H1 (cell line): ENCODE measurements at regions not wholly inside any gene's neighbourhood (a gene's known extent, or its start where the extent isn't known, plus 50 kb on each side); places are given as distances from the start of the nearest gene placed in this dataset.

Experiments used
- CTCF ChIA-PET: fragments of 300-600 bp; sonication (Branson Sonifier 250); formaldehyde crosslinking; loops from one replicate; lab custom pipeline; 2021; ENCODE audit not compliant: partially characterized antibody; lab: Charles Lee
- POLR2A ChIA-PET: fragments of 300-600 bp; sonication (Branson Sonifier 250); formaldehyde crosslinking; loops from one replicate; lab custom pipeline; 2021; ENCODE audit warnings: inconsistent platforms; ENCODE audit not compliant: partially characterized antibody; lab: Charles Lee
- DNase-seq, 2 experiments: peaks; one replicate each; pipeline versions ENCODE4 v3.0.0 to v3.0.0-alpha.2; 2010 to 2022; ENCODE audit warnings: low spot score in 2 of 2, low read depth in 1 of 2, mixed read lengths in 1 of 2
- FAIRE-seq: peaks from 2 replicates; lab custom pipeline; 2011; peaks lifted over from hg19 to GRCh38; lab: Jason Lieb, UNC
- H2AFZ ChIP-seq: 2 replicates; pipeline ENCODE4 v1.8.1; 2012; ENCODE audit warnings: low read length, inconsistent platforms
- H2AK5ac ChIP-seq: 2 replicates; pipeline ENCODE4 v1.6.1; 2013; ENCODE audit warnings: low read depth, low read length
- H2BK120ac ChIP-seq: replicated peaks from 2 replicates; pipeline ENCODE3; 2013; ENCODE audit warnings: low read depth, low read length, inconsistent platforms
- H2BK12ac ChIP-seq: 2 replicates; pipeline ENCODE4 v1.6.1; 2013; ENCODE audit warnings: low read depth, low read length
- H2BK15ac ChIP-seq: 2 replicates; pipeline ENCODE4 v1.6.1; 2013; ENCODE audit warnings: low read length
- H2BK20ac ChIP-seq: 2 replicates; pipeline ENCODE4 v1.6.1; 2013; ENCODE audit warnings: low read length
- H2BK5ac ChIP-seq: 2 replicates; pipeline ENCODE4 v1.6.1; 2013; ENCODE audit warnings: low read depth, low read length
- H3K14ac ChIP-seq: 2 replicates; pipeline ENCODE4 v1.6.1; 2013; ENCODE audit warnings: inconsistent platforms; ENCODE audit not compliant: insufficient read length
- H3K18ac ChIP-seq: 2 replicates; pipeline ENCODE4 v1.6.1; 2013; ENCODE audit warnings: low read length; ENCODE audit errors: extremely low read depth
- H3K23ac ChIP-seq: 2 replicates; pipeline ENCODE4 v1.6.1; 2013; ENCODE audit warnings: inconsistent platforms; ENCODE audit not compliant: insufficient read length
- H3K23me2 ChIP-seq: 2 replicates; pipeline ENCODE4 v1.6.1; 2013; ENCODE audit warnings: low read depth, low read length
- H3K27ac ChIP-seq: 2 replicates; pipeline ENCODE4 v1.6.1; 2011; ENCODE audit warnings: low read depth, low read length, inconsistent platforms
- H3K27me3 ChIP-seq, 4 experiments: replicated peaks in 1 of 4; 1 replicate in 1 of 4; 2 replicates in 3 of 4; pipeline versions ENCODE4 v1.6.1 to v1.8.1; 2011 to 2013; ENCODE audit warnings: low read length in 3 of 4, mild to moderate bottlenecking in 3 of 4, inconsistent platforms in 2 of 4, mixed read lengths in 2 of 4, moderate library complexity in 1 of 4; ENCODE audit not compliant: control insufficient read depth in 3 of 4, insufficient read depth in 3 of 4; ENCODE audit errors: extremely low read depth in 1 of 4
- H3K36me3 ChIP-seq, 4 experiments: 2 replicates each; pipeline versions ENCODE4 v1.6.1 to v1.8.1; 2011 to 2013; ENCODE audit warnings: mild to moderate bottlenecking in 4 of 4, low read length in 3 of 4, moderate library complexity in 2 of 4, control low read depth in 1 of 4, inconsistent platforms in 1 of 4; ENCODE audit not compliant: insufficient read depth in 4 of 4, control insufficient read depth in 2 of 4
- H3K4ac ChIP-seq: replicated peaks from 2 replicates; pipeline ENCODE3; 2013; ENCODE audit warnings: low read length, low read depth, mixed read lengths, inconsistent platforms; ENCODE audit not compliant: insufficient read length
- H3K4me1 ChIP-seq, 4 experiments: replicated peaks in 1 of 4; 1 replicate in 1 of 4; 2 replicates in 3 of 4; pipeline versions ENCODE4 v1.6.1 to v1.8.1; 2011 to 2013; ENCODE audit warnings: low read length in 3 of 4, inconsistent platforms in 2 of 4, mixed read lengths in 1 of 4; ENCODE audit not compliant: insufficient read depth in 4 of 4, control insufficient read depth in 3 of 4
- H3K4me2 ChIP-seq, 2 experiments: 2 replicates each; pipeline versions ENCODE4 v1.6.1 to v1.8.1; 2011 to 2013; ENCODE audit warnings: low read depth in 2 of 2, low read length in 2 of 2, control low read depth in 1 of 2, inconsistent platforms in 1 of 2, mild to moderate bottlenecking in 1 of 2; ENCODE audit not compliant: insufficient read depth in 1 of 2
- H3K4me3 ChIP-seq, 4 experiments: fragments of 200-600, 300-600 bp in 1 of 4; sonication (generic), shearing (Covaris generic), sonication (Bioruptor Twin) in 1 of 4; 2 replicates each; pipeline versions ENCODE4 v1.5.1 to v1.8.1; 2011 to 2016; ENCODE audit warnings: low read length in 4 of 4, low read depth in 3 of 4, control low read depth in 2 of 4, inconsistent platforms in 2 of 4, mild to moderate bottlenecking in 2 of 4, mixed read lengths in 1 of 4, moderate library complexity in 1 of 4; ENCODE audit not compliant: insufficient read depth in 2 of 4; ENCODE audit errors: extremely low read depth in 1 of 4
- H3K56ac ChIP-seq: replicated peaks from 2 replicates; pipeline ENCODE3; 2013; ENCODE audit warnings: low read depth, mild to moderate bottlenecking, mixed read lengths, low read length, inconsistent platforms; ENCODE audit not compliant: insufficient read length
- H3K79me1 ChIP-seq: 2 replicates; pipeline ENCODE4 v1.6.1; 2013; ENCODE audit warnings: low read depth, low read length, control low read depth
- H3K79me2 ChIP-seq, 2 experiments: 2 replicates each; pipeline versions ENCODE4 v1.6.1 to v1.8.1; 2012 to 2013; ENCODE audit warnings: low read length in 2 of 2, mild to moderate bottlenecking in 2 of 2, inconsistent platforms in 1 of 2; ENCODE audit not compliant: insufficient read depth in 2 of 2, control insufficient read depth in 1 of 2
- H3K9ac ChIP-seq, 4 experiments: replicated peaks in 1 of 4; 1 replicate in 1 of 4; 2 replicates in 3 of 4; pipeline versions ENCODE4 v1.6.1 to v1.8.1; 2011 to 2013; ENCODE audit warnings: low read depth in 3 of 4, low read length in 3 of 4, control low read depth in 2 of 4, mild to moderate bottlenecking in 2 of 4, moderate library complexity in 2 of 4, inconsistent platforms in 1 of 4; ENCODE audit errors: extremely low read depth in 1 of 4
- H3K9me3 ChIP-seq, 2 experiments: 2 replicates each; pipeline versions ENCODE4 v1.6.1 to v1.8.1; 2012 to 2013; ENCODE audit warnings: mild to moderate bottlenecking in 2 of 2, moderate library complexity in 2 of 2, control low read depth in 1 of 2, inconsistent platforms in 1 of 2, low read depth in 1 of 2, low read length in 1 of 2, mixed read lengths in 1 of 2; ENCODE audit not compliant: insufficient read depth in 2 of 2
- H4K20me1 ChIP-seq, 2 experiments: replicated peaks in 1 of 2; 2 replicates each; pipeline versions ENCODE3 to v1.8.1; 2011 to 2013; ENCODE audit warnings: inconsistent platforms in 2 of 2, low read length in 2 of 2, mild to moderate bottlenecking in 1 of 2; ENCODE audit not compliant: insufficient read depth in 2 of 2, control insufficient read depth in 1 of 2
- H4K5ac ChIP-seq: 2 replicates; pipeline ENCODE4 v1.6.1; 2013; ENCODE audit warnings: low read length, low read depth, mixed read lengths, inconsistent platforms; ENCODE audit not compliant: insufficient read length
- H4K8ac ChIP-seq: 2 replicates; pipeline ENCODE4 v1.8.0; 2013; ENCODE audit warnings: mild to moderate bottlenecking, moderate library complexity, low read length, inconsistent platforms; ENCODE audit not compliant: insufficient read depth; ENCODE audit errors: extremely low read depth
- H4K91ac ChIP-seq: replicated peaks from 2 replicates; pipeline ENCODE3; 2013; ENCODE audit warnings: low read length, mixed read lengths, inconsistent platforms; ENCODE audit not compliant: insufficient read length
- ATF3 ChIP-seq: IDR thresholded peaks from 2 replicates; pipeline ENCODE4 v1.6.1; 2011; ENCODE audit warnings: low read depth, mild to moderate bottlenecking, low read length; ENCODE audit not compliant: insufficient read depth
- BACH1 ChIP-seq: IDR thresholded peaks from 2 replicates; pipeline ENCODE4 v1.6.1; 2012; ENCODE audit warnings: low read length, improper control_type of control experiment
- BCL11A ChIP-seq, 2 experiments: IDR thresholded peaks; one replicate each; pipeline ENCODE4 v1.6.1; 2011; ENCODE audit warnings: low read depth in 2 of 2, low read length in 2 of 2, mild to moderate bottlenecking in 2 of 2
- CBX8 ChIP-seq: fragments of 300-800, 300-1000 bp; sonication (generic); IDR thresholded peaks from 2 replicates; pipeline ENCODE4 v1.7.1; 2016; ENCODE audit warnings: low read depth, low read length, borderline replicate concordance
- CTBP2 ChIP-seq: IDR thresholded peaks from 2 replicates; pipeline ENCODE4 v1.7.0; 2011; ENCODE audit warnings: borderline replicate concordance, mild to moderate bottlenecking, moderate library complexity, mixed read lengths, low read length; ENCODE audit not compliant: insufficient read depth, insufficient read length
- CTCF ChIP-seq, 3 experiments: IDR thresholded peaks; 1 replicate in 2 of 3; 2 replicates in 1 of 3; pipeline versions ENCODE4 v1.5.1 to v1.6.1; 2011; ENCODE audit warnings: low read length in 3 of 3, mild to moderate bottlenecking in 3 of 3, inconsistent platforms in 2 of 3, low read depth in 1 of 3, moderate library complexity in 1 of 3; ENCODE audit not compliant: insufficient read depth in 1 of 3; ENCODE audit errors: control extremely low read depth in 1 of 3
- EGR1 ChIP-seq: IDR thresholded peaks from 2 replicates; pipeline ENCODE4 v1.6.1; 2011; ENCODE audit warnings: low read depth, low read length, borderline replicate concordance
- FOSL1 ChIP-seq: IDR thresholded peaks from 2 replicates; pipeline ENCODE4 v1.6.1; 2011; ENCODE audit warnings: mild to moderate bottlenecking, low read depth, low read length, moderate library complexity; ENCODE audit not compliant: insufficient read depth
- POLR2AphosphoS5 ChIP-seq: IDR thresholded peaks from 2 replicates; pipeline ENCODE4 v1.6.1; 2011; ENCODE audit warnings: low read depth, low read length
- POU5F1 ChIP-seq: IDR thresholded peaks from 2 replicates; pipeline ENCODE4 v1.6.1; 2011; ENCODE audit warnings: low read depth, mild to moderate bottlenecking, low read length, moderate library complexity
- YY1 ChIP-seq: IDR thresholded peaks from 2 replicates; pipeline ENCODE4 v1.6.1; 2011; ENCODE audit warnings: low read depth, mild to moderate bottlenecking, low read length
- ZNF274 ChIP-seq: IDR thresholded peaks from 2 replicates; pipeline ENCODE4 v1.7.0; 2012; ENCODE audit warnings: low read length, borderline replicate concordance; ENCODE audit errors: extremely low read depth
- WGBS, 2 experiments: shearing (Covaris generic) in 1 of 2; methylation state at CpG; one replicate each; pipeline versions ENCODE4 v1.1.6 to v1.1.7; 2013 to 2015; ENCODE audit warnings: low lambda C conversion rate in 2 of 2, mixed read lengths in 2 of 2, inconsistent platforms in 1 of 2, low coverage in 1 of 2, missing lambda C conversion rate in 1 of 2; ENCODE audit not compliant: insufficient replicate concordance in 2 of 2, insufficient coverage in 1 of 2, insufficient read length in 1 of 2; ENCODE audit errors: extremely low coverage in 1 of 2, missing lambda C conversion rate in 1 of 2; 5-methylcytosine and 5-hydroxymethylcytosine counted together

- no peaks in the 10 kb centered on the region; the same call in 1 of the 2 replicates for H3K23me2 ChIP-seq
- H3K27ac ChIP-seq: no peak overlapping the region
- POLR2A ChIA-PET: no interaction called here
- H3K9me3 ChIP-seq: 0 out of 4 replicates have a peak, but pooled peaks cover 0 to 5% of the 10 kb centered on the region in 2 experiments
- WGBS, 2 experiments: 90% methylated on average over 4 of the region's 4 CpGs; no CpG with 5 or more reads in 1 of the 2 experiments
- FAIRE-seq (no peak), DNase-seq (no peak)
- no peaks in the 10 kb centered on the region for H3K27me3 ChIP-seq
- no peaks in the 10 kb centered on the region for H3K79me2 ChIP-seq
- no peak overlapping the region for H2BK12ac ChIP-seq
- H3K18ac ChIP-seq: no peak overlapping the region
- no peak overlapping the region for H4K5ac ChIP-seq
- no peaks in the 10 kb centered on the region for H3K36me3 ChIP-seq
- H4K91ac ChIP-seq: no peak overlapping the region
- H2BK5ac ChIP-seq: no peak overlapping the region
- H3K23ac ChIP-seq: no peak overlapping the region
- no peak overlapping the region for H3K4me3 ChIP-seq
- H3K4me1 ChIP-seq: peaks cover 0 to 3% (median 0%) of the 10 kb centered on the region in 4 experiments; a peak in 1 of 7 replicates
- no peak overlapping the region for H2AFZ ChIP-seq
- no peak overlapping the region; a peak in 1 of 7 replicates for H3K9ac ChIP-seq
- H3K79me1 ChIP-seq: no peaks in the 10 kb centered on the region
- H2BK120ac ChIP-seq: no peak overlapping the region
- no peak overlapping the region for H2BK20ac ChIP-seq
- no peak overlapping the region for H3K4ac ChIP-seq
- H4K8ac ChIP-seq: no peak overlapping the region
- H4K20me1 ChIP-seq: no peaks in the 10 kb centered on the region
- H3K14ac ChIP-seq: no peak overlapping the region
- H3K56ac ChIP-seq: no peak overlapping the region
- no peak overlapping the region for H2BK15ac ChIP-seq
- H2AK5ac ChIP-seq: no peak overlapping the region
- H3K4me2 ChIP-seq: no peak overlapping the region
- CTCF ChIA-PET: interaction anchor here (0.5 to 0.7 kb wide), 2 partner anchors 196 to 718 kb away, joined by 3 read pairs; no protein-coding TSS in a partner anchor
- TF ChIP-seq BACH1: no peak
- no peak for TF ChIP-seq EGR1
- no peak for TF ChIP-seq ATF3
- TF ChIP-seq YY1: no peak
- TF ChIP-seq ZNF274: no peak
- TF ChIP-seq POLR2AphosphoS5: no peak
- TF ChIP-seq CTCF (IDR thresholded peaks at IDR 0.05; ENCODE audit: control extremely low read depth in 1 of 3, insufficient read depth in 1 of 3, low read depth in 1 of 3, low read length in 3 of 3): no peak
- no peak for TF ChIP-seq FOSL1
- TF ChIP-seq BCL11A (IDR thresholded peaks at IDR 0.05; ENCODE audit: low read depth in 2 of 2, low read length in 2 of 2): no peak
- no peak for TF ChIP-seq CBX8
- TF ChIP-seq CTBP2: no peak
- no peak for TF ChIP-seq POU5F1
Measured at GRCh38 chr3:182111967-182112366, 400.2 kb downstream of the SOX2 start.
